K562 (cell line): ENCODE measurements at regions not wholly inside any gene's neighbourhood (a gene's known extent, or its start where the extent isn't known, plus 50 kb on each side); places are given as distances from the start of the nearest gene placed in this dataset.

ENCODE experiments used
- ATAC-seq: fragments of 200-7000 bp; cut with Tn5 transposase; 3 replicates; pipeline ENCODE4 v1.9.1; 2020; ENCODE audit warnings: moderate library complexity
- BruUV-seq: library from RNA; stranded (reverse); fragments of 400-500 nt; replicated peaks from 2 replicates; lab custom pipeline; 2021; lab: Mats Ljungman, UMichigan
- CTCF ChIA-PET: fragments of 300-600 bp; formaldehyde crosslinking; extraction: SDS; loops from one replicate; lab custom pipeline; 2021; ENCODE audit warnings: low intra/inter-chr PET ratio; lab: Yijun Ruan, JAX
- POLR2A ChIA-PET: fragments of 300-600, 350-650 bp; sonication (Branson Sonifier 250); formaldehyde crosslinking; extraction: SDS; loops from one replicate; lab custom pipeline; 2021; ENCODE audit warnings: antibody characterized with exemption, inconsistent platforms; lab: Yijun Ruan, JAX
- DNase-seq, 4 experiments: peaks; one replicate each; pipeline versions ENCODE4 v3.0.0 to v3.0.0-alpha.2; 2011 to 2018; ENCODE audit warnings: low spot score in 3 of 4, mixed read lengths in 3 of 4; ENCODE audit errors: extremely low read depth in 1 of 4
- FAIRE-seq: peaks from 2 replicates; lab custom pipeline; 2011; peaks lifted over from hg19 to GRCh38; lab: Jason Lieb, UNC
- H2AFZ ChIP-seq: 2 replicates; pipeline ENCODE4 v1.6.0; 2011; ENCODE audit warnings: low read depth, low read length, control low read depth, inconsistent platforms
- H3K27ac ChIP-seq: fragments of 200-600 bp; 3 replicates; pipeline ENCODE4 v1.8.0; 2011; ENCODE audit warnings: low read depth, mild to moderate bottlenecking, control low read depth, inconsistent platforms, low read length, moderate library complexity, mixed read lengths; ENCODE audit errors: extremely low read depth
- H3K27me3 ChIP-seq, 2 experiments: fragments of 300-600 bp in 1 of 2; 2 replicates in 1 of 2; 3 replicates in 1 of 2; pipeline versions ENCODE4 v1.6.0 to v1.8.0; 2011; ENCODE audit warnings: inconsistent platforms in 2 of 2, low read length in 2 of 2, mild to moderate bottlenecking in 1 of 2, mixed read lengths in 1 of 2, moderate library complexity in 1 of 2; ENCODE audit not compliant: control insufficient read depth in 2 of 2, insufficient read depth in 2 of 2
- H3K36me3 ChIP-seq: fragments of 300-600 bp; 3 replicates; pipeline ENCODE4 v1.8.0; 2011; ENCODE audit warnings: mild to moderate bottlenecking, low read length, inconsistent platforms; ENCODE audit not compliant: control insufficient read depth, insufficient read depth
- H3K4me1 ChIP-seq, 2 experiments: fragments of 200-600 bp in 1 of 2; replicated peaks in 1 of 2; 2 replicates in 1 of 2; 3 replicates in 1 of 2; pipeline versions ENCODE4 v1.5.1 to v1.8.0; 2011; ENCODE audit warnings: inconsistent platforms in 2 of 2, low read length in 2 of 2, mild to moderate bottlenecking in 1 of 2, mixed read lengths in 1 of 2, moderate library complexity in 1 of 2; ENCODE audit not compliant: control insufficient read depth in 2 of 2, insufficient read depth in 2 of 2
- H3K4me2 ChIP-seq: 2 replicates; pipeline ENCODE4 v1.6.1; 2011; ENCODE audit warnings: low read length, control low read depth, inconsistent platforms, mixed read lengths; ENCODE audit not compliant: insufficient read depth
- H3K4me3 ChIP-seq: fragments of 200-600 bp; sonication (generic), shearing (Covaris generic); 2 replicates; pipeline ENCODE4 v1.5.1; 2016; ENCODE audit warnings: control low read depth, inconsistent platforms
- H3K79me2 ChIP-seq: fragments of 200-600 bp; 3 replicates; pipeline ENCODE4 v1.8.0; 2011; ENCODE audit warnings: low read length, inconsistent platforms; ENCODE audit not compliant: control insufficient read depth, insufficient read depth
- H3K9ac ChIP-seq, 2 experiments: 2 replicates each; pipeline versions ENCODE4 v1.6.0 to v1.6.1; 2011; ENCODE audit warnings: low read depth in 2 of 2, low read length in 2 of 2, control low read depth in 1 of 2, inconsistent platforms in 1 of 2, mild to moderate bottlenecking in 1 of 2, mixed read lengths in 1 of 2; ENCODE audit not compliant: insufficient read depth in 1 of 2
- H3K9me1 ChIP-seq: one replicate; pipeline ENCODE4 v1.6.0; 2011; ENCODE audit warnings: inconsistent platforms, mild to moderate bottlenecking, low read length, moderate library complexity; ENCODE audit not compliant: control insufficient read depth, insufficient read depth
- H3K9me3 ChIP-seq: replicated peaks from 2 replicates; pipeline ENCODE4 v1.5.1; 2011; ENCODE audit warnings: low read depth, low read length, inconsistent platforms; ENCODE audit not compliant: control insufficient read depth, insufficient read depth
- H4K20me1 ChIP-seq: replicated peaks from 2 replicates; pipeline ENCODE4 v1.6.1; 2011; ENCODE audit warnings: low read length, inconsistent platforms, mixed read lengths; ENCODE audit not compliant: control insufficient read depth, insufficient read depth
- E2F3 ChIP-seq: fragments of 250-450 bp; sonication (Bioruptor Pico); IDR thresholded peaks from 2 replicates; pipeline ENCODE4 v1.4.0; 2020; ENCODE audit warnings: mild to moderate bottlenecking
- MYBL2 ChIP-seq, 2 experiments: fragments of 450-650 bp in 1 of 2; sonication (generic) in 1 of 2; formaldehyde crosslinking in 1 of 2; IDR thresholded peaks; 2 replicates each; pipeline versions ENCODE4 v1.6.1 to v1.8.1; 2017 to 2022; ENCODE audit warnings: borderline replicate concordance in 1 of 2, inconsistent platforms in 1 of 2, low read depth in 1 of 2, mild to moderate bottlenecking in 1 of 2, missing genetic modification reagents in 1 of 2, moderate library complexity in 1 of 2
- RBM25 ChIP-seq: fragments of 200-400 bp; formaldehyde crosslinking; IDR thresholded peaks from 2 replicates; pipeline ENCODE4 v1.6.1; 2018; ENCODE audit warnings: low read length, low read depth, moderate library complexity; ENCODE audit not compliant: severe bottlenecking
- in situ Hi-C: fragments of 300-500 bp; cut with MboI; formaldehyde crosslinking; loops from 4 replicates; pipeline ENCODE4 v1.15.0; 2018; ENCODE audit warnings: inconsistent platforms, mixed read lengths
- intact Hi-C: fragments of 100-400 bp; cut with micrococcal nuclease; formaldehyde crosslinking; loops from 2 replicates; pipeline ENCODE4 v1.14.2; 2022
- TF ChIP-seq, protein P1 (sequence below), 2 experiments: fragments of 450-650 bp in 1 of 2; sonication (generic) in 1 of 2; formaldehyde crosslinking in 1 of 2; IDR thresholded peaks; 2 replicates each; pipeline versions ENCODE4 v1.7.1 to v1.9.0; 2016 to 2022; ENCODE audit warnings: inconsistent platforms in 1 of 2, mild to moderate bottlenecking in 1 of 2, missing genetic modification reagents in 1 of 2

DNA sequence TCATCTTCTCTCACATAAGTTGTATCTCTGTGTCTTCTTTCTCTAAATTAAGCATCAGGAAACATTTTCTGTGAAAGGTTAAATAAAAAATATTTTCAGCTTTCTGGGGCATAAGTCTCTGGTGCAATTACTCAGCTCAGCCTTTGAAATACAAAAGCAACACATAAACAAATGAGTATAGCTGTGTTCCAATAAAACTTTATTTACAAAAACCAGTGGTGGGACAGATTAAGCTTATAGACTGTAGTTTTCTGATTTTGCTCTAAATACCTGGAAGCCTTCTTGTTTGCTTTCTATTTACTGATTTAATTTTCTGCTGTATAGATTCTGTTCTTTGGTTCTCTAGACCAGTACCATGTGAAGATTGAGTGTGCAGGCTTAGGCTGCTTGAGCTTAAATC is 655.1 kb downstream of the VRK1 start:
- DNase-seq = no peak
- Histone ChIP-seq H3K4me1 (no peaks in the 10 kb centered on the region), H3K9me1 (no peaks in the 10 kb centered on the region), H3K79me2 (no peaks in the 10 kb centered on the region), H3K9me3 (no peaks in the 10 kb centered on the region), H3K4me3 (no peak overlapping the region), H3K9ac (no peak overlapping the region), H3K4me2 (no peak overlapping the region), H2AFZ (no peak overlapping the region), H3K36me3 (no peaks in the 10 kb centered on the region), H3K27ac (no peak overlapping the region), H3K27me3 (no peaks in the 10 kb centered on the region), H4K20me1 (no peaks in the 10 kb centered on the region)
- in situ Hi-C loops = no loop called here
- ChIA-PET POLR2A (no interaction called here), CTCF (no interaction called here)
- TF ChIP-seq E2F3 = no peak
- TF ChIP-seq RBM25 = no peak
- no peak for TF ChIP-seq MYBL2 (IDR thresholded peaks at IDR 0.05; ENCODE audit: low read depth)
- no peak for TF ChIP-seq MYBL2 (CRISPR knock-in tag; IDR thresholded peaks at IDR 0.05; ENCODE audit: borderline replicate concordance)
- TF ChIP-seq, protein P1, sequence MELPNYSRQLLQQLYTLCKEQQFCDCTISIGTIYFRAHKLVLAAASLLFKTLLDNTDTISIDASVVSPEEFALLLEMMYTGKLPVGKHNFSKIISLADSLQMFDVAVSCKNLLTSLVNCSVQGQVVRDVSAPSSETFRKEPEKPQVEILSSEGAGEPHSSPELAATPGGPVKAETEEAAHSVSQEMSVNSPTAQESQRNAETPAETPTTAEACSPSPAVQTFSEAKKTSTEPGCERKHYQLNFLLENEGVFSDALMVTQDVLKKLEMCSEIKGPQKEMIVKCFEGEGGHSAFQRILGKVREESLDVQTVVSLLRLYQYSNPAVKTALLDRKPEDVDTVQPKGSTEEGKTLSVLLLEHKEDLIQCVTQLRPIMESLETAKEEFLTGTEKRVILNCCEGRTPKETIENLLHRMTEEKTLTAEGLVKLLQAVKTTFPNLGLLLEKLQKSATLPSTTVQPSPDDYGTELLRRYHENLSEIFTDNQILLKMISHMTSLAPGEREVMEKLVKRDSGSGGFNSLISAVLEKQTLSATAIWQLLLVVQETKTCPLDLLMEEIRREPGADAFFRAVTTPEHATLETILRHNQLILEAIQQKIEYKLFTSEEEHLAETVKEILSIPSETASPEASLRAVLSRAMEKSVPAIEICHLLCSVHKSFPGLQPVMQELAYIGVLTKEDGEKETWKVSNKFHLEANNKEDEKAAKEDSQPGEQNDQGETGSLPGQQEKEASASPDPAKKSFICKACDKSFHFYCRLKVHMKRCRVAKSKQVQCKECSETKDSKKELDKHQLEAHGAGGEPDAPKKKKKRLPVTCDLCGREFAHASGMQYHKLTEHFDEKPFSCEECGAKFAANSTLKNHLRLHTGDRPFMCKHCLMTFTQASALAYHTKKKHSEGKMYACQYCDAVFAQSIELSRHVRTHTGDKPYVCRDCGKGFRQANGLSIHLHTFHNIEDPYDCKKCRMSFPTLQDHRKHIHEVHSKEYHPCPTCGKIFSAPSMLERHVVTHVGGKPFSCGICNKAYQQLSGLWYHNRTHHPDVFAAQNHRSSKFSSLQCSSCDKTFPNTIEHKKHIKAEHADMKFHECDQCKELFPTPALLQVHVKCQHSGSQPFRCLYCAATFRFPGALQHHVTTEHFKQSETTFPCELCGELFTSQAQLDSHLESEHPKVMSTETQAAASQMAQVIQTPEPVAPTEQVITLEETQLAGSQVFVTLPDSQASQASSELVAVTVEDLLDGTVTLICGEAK (IDR thresholded peaks at IDR 0.05) = peak; percentile 65
- TF ChIP-seq, protein P1 (CRISPR knock-in tag; IDR thresholded peaks at IDR 0.05) = no peak
- intact Hi-C loops = no loop called here
- ATAC-seq = no peak
- no peak for FAIRE-seq
- BruUV-seq = no TSS peak
